Liver (tissue), 8 donors: ENCODE measurements at regions not wholly inside any gene's neighbourhood (a gene's known extent, or its start where the extent isn't known, plus 50 kb on each side); places are given as distances from the start of the nearest gene placed in this dataset.

ENCODE experiments used
- DNase-seq: peaks from one replicate; pipeline ENCODE4 v3.0.0-alpha.2; 2017; ENCODE audit warnings: low spot score
- H3K27ac ChIP-seq, 2 donors: one replicate each; pipeline ENCODE4 v1.7.0; 2013; ENCODE audit warnings: inconsistent platforms in 2 of 2, low read length in 2 of 2, control low read depth in 1 of 2, low read depth in 1 of 2, mild to moderate bottlenecking in 1 of 2
- H3K27me3 ChIP-seq, 4 donors: one replicate each; pipeline versions ENCODE4 v1.6.1 to v1.7.0; 2013; ENCODE audit warnings: low read length in 3 of 4, inconsistent platforms in 1 of 4, mild to moderate bottlenecking in 1 of 4, moderate library complexity in 1 of 4; ENCODE audit not compliant: control insufficient read depth in 4 of 4, insufficient read depth in 4 of 4
- H3K36me3 ChIP-seq, 4 donors: one replicate each; pipeline versions ENCODE4 v1.6.1 to v1.7.0; 2013; ENCODE audit warnings: low read length in 3 of 4, mild to moderate bottlenecking in 3 of 4, low read depth in 1 of 4, moderate library complexity in 1 of 4; ENCODE audit not compliant: control insufficient read depth in 4 of 4, insufficient read depth in 3 of 4
- H3K4me1 ChIP-seq, 4 donors: one replicate each; pipeline versions ENCODE4 v1.6.1 to v1.7.0; 2013; ENCODE audit warnings: low read length in 3 of 4, mild to moderate bottlenecking in 3 of 4, moderate library complexity in 1 of 4; ENCODE audit not compliant: control insufficient read depth in 4 of 4, insufficient read depth in 4 of 4
- H3K4me3 ChIP-seq, 3 donors: one replicate each; pipeline versions ENCODE4 v1.6.1 to v1.7.0; 2013; ENCODE audit warnings: low read length in 3 of 3, control low read depth in 1 of 3, low read depth in 1 of 3, mild to moderate bottlenecking in 1 of 3
- H3K9ac ChIP-seq, 2 donors: one replicate each; pipeline ENCODE4 v1.7.0; 2013; ENCODE audit warnings: low read length in 2 of 2, mild to moderate bottlenecking in 2 of 2, moderate library complexity in 2 of 2, control low read depth in 1 of 2, low read depth in 1 of 2
- H3K9me3 ChIP-seq, 4 donors: one replicate each; pipeline versions ENCODE4 v1.6.1 to v1.7.0; 2013; ENCODE audit warnings: low read length in 3 of 4; ENCODE audit not compliant: control insufficient read depth in 4 of 4
- ATF3 ChIP-seq: IDR thresholded peaks from 2 replicates; pipeline ENCODE4 v1.6.1; 2016; ENCODE audit warnings: antibody characterized with exemption
- CTCF ChIP-seq: fragments of 150-350 bp; IDR thresholded peaks from 2 replicates; pipeline ENCODE4 v1.5.1; 2017; ENCODE audit warnings: improper control_type of control experiment, low read depth, low read length; ENCODE audit not compliant: missing input control
- EGR1 ChIP-seq, 2 donors: IDR thresholded peaks; 2 replicates each; pipeline ENCODE4 v1.6.1; 2016 to 2018; ENCODE audit warnings: antibody characterized with exemption in 2 of 2, low read depth in 2 of 2
- FOXA1 ChIP-seq: IDR thresholded peaks from 2 replicates; pipeline ENCODE4 v1.6.1; 2016; ENCODE audit warnings: antibody characterized with exemption
- FOXA2 ChIP-seq: IDR thresholded peaks from 2 replicates; pipeline ENCODE4 v1.6.1; 2016; ENCODE audit warnings: antibody characterized with exemption
- GABPA ChIP-seq, 2 donors: IDR thresholded peaks in 1 of 2; conservative IDR thresholded peaks in 1 of 2; 2 replicates each; pipeline ENCODE4 v1.6.1; 2016; ENCODE audit warnings: antibody characterized with exemption in 2 of 2, mild to moderate bottlenecking in 1 of 2, moderate library complexity in 1 of 2
- HNF4A ChIP-seq, 2 donors: conservative IDR thresholded peaks; 2 replicates each; pipeline ENCODE4 v1.6.1; 2016; ENCODE audit warnings: antibody characterized with exemption in 2 of 2, mild to moderate bottlenecking in 2 of 2
- HNF4G ChIP-seq: IDR thresholded peaks from 2 replicates; pipeline ENCODE4 v1.6.1; 2016; ENCODE audit warnings: antibody characterized with exemption
- JUND ChIP-seq, 2 donors: IDR thresholded peaks; 2 replicates each; pipeline ENCODE4 v1.6.1; 2016; ENCODE audit warnings: antibody characterized with exemption in 2 of 2
- MAX ChIP-seq: IDR thresholded peaks from 2 replicates; pipeline ENCODE4 v1.6.1; 2016; ENCODE audit warnings: antibody characterized with exemption
- NR2F2 ChIP-seq: IDR thresholded peaks from 2 replicates; pipeline ENCODE4 v1.6.1; 2016; ENCODE audit warnings: antibody characterized with exemption
- REST ChIP-seq: IDR thresholded peaks from 2 replicates; pipeline ENCODE4 v1.6.1; 2016; ENCODE audit warnings: antibody characterized with exemption, mild to moderate bottlenecking
- RXRA ChIP-seq, 2 donors: IDR thresholded peaks; 2 replicates each; pipeline ENCODE4 v1.6.1; 2017 to 2018; ENCODE audit warnings: antibody characterized with exemption in 2 of 2, mild to moderate bottlenecking in 1 of 2
- SP1 ChIP-seq: IDR thresholded peaks from 2 replicates; pipeline ENCODE4 v1.6.1; 2018; ENCODE audit warnings: antibody characterized with exemption, mild to moderate bottlenecking
- TAF1 ChIP-seq: conservative IDR thresholded peaks from 2 replicates; pipeline ENCODE4 v1.6.1; 2016; ENCODE audit warnings: antibody characterized with exemption, mild to moderate bottlenecking
- YY1 ChIP-seq: IDR thresholded peaks from 2 replicates; pipeline ENCODE4 v1.6.1; 2016; ENCODE audit warnings: antibody characterized with exemption, mild to moderate bottlenecking
- WGBS: extraction: QIAGEN DNeasy Blood & Tissue Kit; methylation state at CpG from one replicate; pipeline ENCODE4 v1.1.7; 2013; 5-methylcytosine and 5-hydroxymethylcytosine counted together
- donor health status: healthy.
- donor health status: healthy.
- donor health status: healthy.
- donor health status: healthy.
- donor health status: healthy.

GRCh38 chr11:113542420-113542819 is 67.2 kb upstream of the DRD2 start:
- Histone ChIP-seq H3K4me1 (no peaks in the 10 kb centered on the region), H3K9me3 (no peaks in the 10 kb centered on the region), H3K4me3 (no peak overlapping the region), H3K27ac (no peak overlapping the region), H3K36me3 (no peaks in the 10 kb centered on the region), H3K27me3 (peaks cover 0 to 3% (median under 1%) of the 10 kb centered on the region in 4 donors), H3K9ac (no peak overlapping the region)
- TF ChIP-seq HNF4A (conservative IDR thresholded peaks at IDR 0.05): no peak
- TF ChIP-seq TAF1: no peak
- no peak for DNase-seq
- 81% methylated on average over 2 of the region's 2 CpGs for WGBS

- H3K4me1 ChIP-seq: no peaks in the 10 kb centered on the region
- peaks cover 0 to 3% (median 0%) of the 10 kb centered on the region in 4 donors for H3K27me3 ChIP-seq
- H3K36me3 ChIP-seq: no peaks in the 10 kb centered on the region
- peak; percentile 28 for DNase-seq
- TF ChIP-seq HNF4G (no peak), ATF3 (no peak), FOXA2 (no peak), MAX (no peak), CTCF (no peak), SP1 (no peak), FOXA1 (no peak), REST (no peak), EGR1 (IDR thresholded peaks at IDR 0.05; ENCODE audit: low read depth in 2 of 2) (no peak), TAF1 (no peak), NR2F2 (no peak), YY1 (no peak), GABPA (IDR thresholded peaks at IDR 0.05 in 1 of 2, conservative IDR thresholded peaks at IDR 0.05 in 1 of 2) (no peak), JUND (IDR thresholded peaks at IDR 0.05) (no peak), RXRA (IDR thresholded peaks at IDR 0.05) (no peak), HNF4A (conservative IDR thresholded peaks at IDR 0.05) (no peak)
- no peak overlapping the region for H3K27ac ChIP-seq
- no peak overlapping the region for H3K4me3 ChIP-seq
- H3K9me3 ChIP-seq: no peaks in the 10 kb centered on the region
- no peak overlapping the region for H3K9ac ChIP-seq
- WGBS: 77% methylated on average over 8 of the region's 8 CpGs
Measured at GRCh38 chr11:113540416-113541330, 65.5 kb upstream of the DRD2 start.
